Mucosa of rectum (tissue), 2 donors: ENCODE measurements at regions not wholly inside any gene's neighbourhood (a gene's known extent, or its start where the extent isn't known, plus 50 kb on each side); places are given as distances from the start of the nearest gene placed in this dataset.

Experiments used
- H3K27ac ChIP-seq, 2 donors: one replicate each; pipeline ENCODE4 v1.7.0; 2013; ENCODE audit warnings: inconsistent platforms in 2 of 2, low read depth in 2 of 2, low read length in 2 of 2
- H3K27me3 ChIP-seq, 2 donors: one replicate each; pipeline ENCODE4 v1.7.0; 2013; ENCODE audit warnings: low read length in 2 of 2; ENCODE audit not compliant: control insufficient read depth in 2 of 2, insufficient read depth in 2 of 2
- H3K36me3 ChIP-seq, 2 donors: one replicate each; pipeline ENCODE4 v1.7.0; 2013; ENCODE audit warnings: low read length in 2 of 2; ENCODE audit not compliant: control insufficient read depth in 2 of 2, insufficient read depth in 2 of 2
- H3K4me1 ChIP-seq, 2 donors: one replicate each; pipeline ENCODE4 v1.7.0; 2013; ENCODE audit warnings: low read length in 2 of 2, mild to moderate bottlenecking in 1 of 2; ENCODE audit not compliant: control insufficient read depth in 2 of 2, insufficient read depth in 2 of 2
- H3K4me3 ChIP-seq, 2 donors: one replicate each; pipeline ENCODE4 v1.7.0; 2013; ENCODE audit warnings: low read length in 2 of 2
- H3K9ac ChIP-seq, 2 donors: one replicate each; pipeline ENCODE4 v1.7.0; 2013; ENCODE audit warnings: low read length in 2 of 2, low read depth in 1 of 2, mild to moderate bottlenecking in 1 of 2
- H3K9me3 ChIP-seq, 2 donors: one replicate each; pipeline ENCODE4 v1.7.0; 2013; ENCODE audit warnings: low read length in 2 of 2; ENCODE audit not compliant: control insufficient read depth in 2 of 2
- donor health status: healthy.
- donor health status: Normal muscosa, but diverticular disease.

GRCh38 chr20:61123751-61124368 is 128.2 kb upstream of the CDH4 start:
- no peak overlapping the region for H3K4me3 ChIP-seq
- H3K9ac ChIP-seq, result no peak overlapping the region
- no peaks in the 10 kb centered on the region for H3K27me3 ChIP-seq
- no peaks in the 10 kb centered on the region for H3K36me3 ChIP-seq
- H3K27ac ChIP-seq, result no peak overlapping the region
- no peaks in the 10 kb centered on the region for H3K4me1 ChIP-seq
- no peaks in the 10 kb centered on the region for H3K9me3 ChIP-seq

- Histone ChIP-seq H3K9me3 (no peaks in the 10 kb centered on the region), H3K4me1 (no peaks in the 10 kb centered on the region), H3K27me3 (no peaks in the 10 kb centered on the region), H3K9ac (no peak overlapping the region), H3K36me3 (no peaks in the 10 kb centered on the region), H3K4me3 (no peak overlapping the region), H3K27ac (no peak overlapping the region)
Measured at GRCh38 chr20:61125076-61125475, 127.0 kb upstream of the CDH4 start.

- Histone ChIP-seq H3K27me3 (no peaks in the 10 kb centered on the region), H3K27ac (no peak overlapping the region), H3K4me1 (no peaks in the 10 kb centered on the region), H3K4me3 (no peak overlapping the region), H3K9ac (no peak overlapping the region), H3K36me3 (no peaks in the 10 kb centered on the region), H3K9me3 (no peaks in the 10 kb centered on the region)
Measured at GRCh38 chr20:61125546-61126180, 126.4 kb upstream of the CDH4 start.

GRCh38 chr20:61126369-61127195 is 125.5 kb upstream of the CDH4 start:
- no peaks in the 10 kb centered on the region for H3K27me3 ChIP-seq
- no peaks in the 10 kb centered on the region for H3K9me3 ChIP-seq
- no peak overlapping the region for H3K4me3 ChIP-seq
- no peaks in the 10 kb centered on the region for H3K36me3 ChIP-seq
- H3K27ac ChIP-seq, result no peak overlapping the region
- no peak overlapping the region for H3K9ac ChIP-seq
- H3K4me1 ChIP-seq, result no peaks in the 10 kb centered on the region

GRCh38 chr20:61127311-61128039 is 124.6 kb upstream of the CDH4 start:
- Histone ChIP-seq H3K27ac (no peak overlapping the region), H3K9ac (no peak overlapping the region), H3K36me3 (no peaks in the 10 kb centered on the region), H3K4me1 (no peaks in the 10 kb centered on the region), H3K4me3 (no peak overlapping the region), H3K9me3 (no peaks in the 10 kb centered on the region), H3K27me3 (no peaks in the 10 kb centered on the region)

GRCh38 chr20:61128701-61129269 is 123.3 kb upstream of the CDH4 start:
- H3K36me3 ChIP-seq, result no peaks in the 10 kb centered on the region
- no peak overlapping the region for H3K9ac ChIP-seq
- H3K4me3 ChIP-seq, result no peak overlapping the region
- H3K9me3 ChIP-seq, result no peaks in the 10 kb centered on the region
- no peaks in the 10 kb centered on the region for H3K27me3 ChIP-seq
- H3K4me1 ChIP-seq, result no peaks in the 10 kb centered on the region
- no peak overlapping the region for H3K27ac ChIP-seq

GRCh38 chr20:61129311-61129710 is 122.8 kb upstream of the CDH4 start:
- no peak overlapping the region for H3K9ac ChIP-seq
- H3K27me3 ChIP-seq, result no peaks in the 10 kb centered on the region
- H3K4me1 ChIP-seq, result no peaks in the 10 kb centered on the region
- no peak overlapping the region for H3K27ac ChIP-seq
- no peak overlapping the region for H3K4me3 ChIP-seq
- no peaks in the 10 kb centered on the region for H3K9me3 ChIP-seq
- H3K36me3 ChIP-seq, result no peaks in the 10 kb centered on the region

- H3K27ac ChIP-seq, result no peak overlapping the region
- no peaks in the 10 kb centered on the region for H3K4me1 ChIP-seq
- H3K9me3 ChIP-seq, result no peaks in the 10 kb centered on the region
- H3K9ac ChIP-seq, result no peak overlapping the region
- no peaks in the 10 kb centered on the region for H3K27me3 ChIP-seq
- H3K4me3 ChIP-seq, result no peak overlapping the region
- no peaks in the 10 kb centered on the region for H3K36me3 ChIP-seq
Measured at GRCh38 chr20:61130156-61130555, 121.9 kb upstream of the CDH4 start.

- H3K4me3 ChIP-seq, result no peak overlapping the region
- no peaks in the 10 kb centered on the region for H3K27me3 ChIP-seq
- H3K9ac ChIP-seq, result no peak overlapping the region
- H3K9me3 ChIP-seq, result no peaks in the 10 kb centered on the region
- H3K4me1 ChIP-seq, result no peaks in the 10 kb centered on the region
- H3K36me3 ChIP-seq, result no peaks in the 10 kb centered on the region
- H3K27ac ChIP-seq, result no peak overlapping the region
Measured at GRCh38 chr20:61131944-61132343, 120.1 kb upstream of the CDH4 start.
